H1 (cell line): ENCODE measurements at regions not wholly inside any gene's neighbourhood (a gene's known extent, or its start where the extent isn't known, plus 50 kb on each side); places are given as distances from the start of the nearest gene placed in this dataset.

Source experiments
- CTCF ChIP-seq, 3 experiments: IDR thresholded peaks; 1 replicate in 2 of 3; 2 replicates in 1 of 3; pipeline versions ENCODE4 v1.5.1 to v1.6.1; 2011; ENCODE audit warnings: low read length in 3 of 3, mild to moderate bottlenecking in 3 of 3, inconsistent platforms in 2 of 3, low read depth in 1 of 3, moderate library complexity in 1 of 3; ENCODE audit not compliant: insufficient read depth in 1 of 3; ENCODE audit errors: control extremely low read depth in 1 of 3
- EZH2 ChIP-seq: fragments of 200-600 bp; sonication (generic); IDR thresholded peaks from 2 replicates; pipeline ENCODE4 v1.7.1; 2012; ENCODE audit warnings: low read depth, mild to moderate bottlenecking, moderate library complexity, low read length, inconsistent platforms; ENCODE audit not compliant: severe bottlenecking
- RXRA ChIP-seq: IDR thresholded peaks from 2 replicates; pipeline ENCODE4 v1.6.1; 2011; ENCODE audit warnings: low read depth, mild to moderate bottlenecking, low read length, moderate library complexity; ENCODE audit not compliant: insufficient read depth
- SP1 ChIP-seq: IDR thresholded peaks from 2 replicates; pipeline ENCODE4 v1.6.1; 2011; ENCODE audit warnings: low read depth, low read length

- no peak for TF ChIP-seq CTCF (IDR thresholded peaks at IDR 0.05; ENCODE audit: control extremely low read depth in 1 of 3, insufficient read depth in 1 of 3, low read depth in 1 of 3, low read length in 3 of 3)
- TF ChIP-seq SP1: no peak
- TF ChIP-seq EZH2: no peak
- TF ChIP-seq RXRA: no peak
Measured at GRCh38 chr5:87051502-87052113, 216.1 kb upstream of the RASA1 start (continued).
